ENCODE measurements at regions not wholly inside any gene's neighbourhood (a gene's known extent, or its start where the extent isn't known, plus 50 kb on each side); places are given as distances from the start of the nearest gene placed in this dataset.

- TF ChIP-seq CTCF (IDR thresholded peaks at IDR 0.05) (no peak), EP300 (IDR thresholded peaks at IDR 0.05; ENCODE audit: low read depth) (no peak)
Observed at GRCh38 chr16:10332241-10332640, 53.6 kb upstream of the ATF7IP2 start.

Measured in transverse colon (tissue), 3 donors.